ENCODE measurements at regions not wholly inside any gene's neighbourhood (a gene's known extent, or its start where the extent isn't known, plus 50 kb on each side); places are given as distances from the start of the nearest gene placed in this dataset.

DNA sequence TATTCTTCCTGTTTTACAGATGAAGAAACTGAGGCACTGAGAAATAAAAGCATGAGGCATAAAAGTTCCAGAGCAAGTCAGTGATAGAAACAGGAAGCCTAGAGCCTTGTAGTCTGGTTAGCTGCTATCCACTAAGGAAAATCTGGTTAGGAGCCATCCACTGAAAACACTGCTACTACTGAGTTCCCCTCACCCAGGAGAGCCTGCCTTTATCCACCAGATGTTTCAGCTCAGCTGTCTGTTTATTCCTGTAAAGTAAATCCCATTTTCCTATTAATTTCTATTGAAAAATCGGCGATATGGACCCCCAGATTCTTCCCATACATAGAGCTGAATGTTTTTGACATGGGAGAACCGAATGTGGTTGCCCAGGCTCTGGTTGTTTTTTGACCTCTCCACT, 63.7 kb upstream of the LMO4 start:
- TF ChIP-seq, protein P1, sequence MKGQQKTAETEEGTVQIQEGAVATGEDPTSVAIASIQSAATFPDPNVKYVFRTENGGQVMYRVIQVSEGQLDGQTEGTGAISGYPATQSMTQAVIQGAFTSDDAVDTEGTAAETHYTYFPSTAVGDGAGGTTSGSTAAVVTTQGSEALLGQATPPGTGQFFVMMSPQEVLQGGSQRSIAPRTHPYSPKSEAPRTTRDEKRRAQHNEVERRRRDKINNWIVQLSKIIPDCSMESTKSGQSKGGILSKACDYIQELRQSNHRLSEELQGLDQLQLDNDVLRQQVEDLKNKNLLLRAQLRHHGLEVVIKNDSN (IDR thresholded peaks at IDR 0.05) = no peak
- TF ChIP-seq FOXM1 (IDR thresholded peaks at IDR 0.05; ENCODE audit: borderline replicate concordance, low read depth) = no peak
- TF ChIP-seq EP300 (IDR thresholded peaks at IDR 0.05; ENCODE audit: borderline replicate concordance) = no peak
- no peak for TF ChIP-seq CREB1 (IDR thresholded peaks at IDR 0.05; ENCODE audit: low read depth)
- TF ChIP-seq, protein P2, sequence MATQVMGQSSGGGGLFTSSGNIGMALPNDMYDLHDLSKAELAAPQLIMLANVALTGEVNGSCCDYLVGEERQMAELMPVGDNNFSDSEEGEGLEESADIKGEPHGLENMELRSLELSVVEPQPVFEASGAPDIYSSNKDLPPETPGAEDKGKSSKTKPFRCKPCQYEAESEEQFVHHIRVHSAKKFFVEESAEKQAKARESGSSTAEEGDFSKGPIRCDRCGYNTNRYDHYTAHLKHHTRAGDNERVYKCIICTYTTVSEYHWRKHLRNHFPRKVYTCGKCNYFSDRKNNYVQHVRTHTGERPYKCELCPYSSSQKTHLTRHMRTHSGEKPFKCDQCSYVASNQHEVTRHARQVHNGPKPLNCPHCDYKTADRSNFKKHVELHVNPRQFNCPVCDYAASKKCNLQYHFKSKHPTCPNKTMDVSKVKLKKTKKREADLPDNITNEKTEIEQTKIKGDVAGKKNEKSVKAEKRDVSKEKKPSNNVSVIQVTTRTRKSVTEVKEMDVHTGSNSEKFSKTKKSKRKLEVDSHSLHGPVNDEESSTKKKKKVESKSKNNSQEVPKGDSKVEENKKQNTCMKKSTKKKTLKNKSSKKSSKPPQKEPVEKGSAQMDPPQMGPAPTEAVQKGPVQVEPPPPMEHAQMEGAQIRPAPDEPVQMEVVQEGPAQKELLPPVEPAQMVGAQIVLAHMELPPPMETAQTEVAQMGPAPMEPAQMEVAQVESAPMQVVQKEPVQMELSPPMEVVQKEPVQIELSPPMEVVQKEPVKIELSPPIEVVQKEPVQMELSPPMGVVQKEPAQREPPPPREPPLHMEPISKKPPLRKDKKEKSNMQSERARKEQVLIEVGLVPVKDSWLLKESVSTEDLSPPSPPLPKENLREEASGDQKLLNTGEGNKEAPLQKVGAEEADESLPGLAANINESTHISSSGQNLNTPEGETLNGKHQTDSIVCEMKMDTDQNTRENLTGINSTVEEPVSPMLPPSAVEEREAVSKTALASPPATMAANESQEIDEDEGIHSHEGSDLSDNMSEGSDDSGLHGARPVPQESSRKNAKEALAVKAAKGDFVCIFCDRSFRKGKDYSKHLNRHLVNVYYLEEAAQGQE (IDR thresholded peaks at IDR 0.05; ENCODE audit: low read depth) = no peak
- TF ChIP-seq TEAD4 (IDR thresholded peaks at IDR 0.05) = no peak
- TF ChIP-seq, protein P3, sequence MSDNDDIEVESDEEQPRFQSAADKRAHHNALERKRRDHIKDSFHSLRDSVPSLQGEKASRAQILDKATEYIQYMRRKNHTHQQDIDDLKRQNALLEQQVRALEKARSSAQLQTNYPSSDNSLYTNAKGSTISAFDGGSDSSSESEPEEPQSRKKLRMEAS (IDR thresholded peaks at IDR 0.05) = no peak
- TF ChIP-seq CEBPB (IDR thresholded peaks at IDR 0.05) = no peak
- TF ChIP-seq YY1 (IDR thresholded peaks at IDR 0.05; ENCODE audit: low read depth) = no peak
- TF ChIP-seq EGR1 (IDR thresholded peaks at IDR 0.05) = no peak
- no peak for TF ChIP-seq RAD21 (IDR thresholded peaks at IDR 0.05; ENCODE audit: low read depth)
- no peak for TF ChIP-seq ZBTB7A (IDR thresholded peaks at IDR 0.05; ENCODE audit: low read depth)
- TF ChIP-seq TAF1 (IDR thresholded peaks at IDR 0.05; ENCODE audit: low read depth) = no peak
- no peak for TF ChIP-seq TCF12 (IDR thresholded peaks at IDR 0.05; ENCODE audit: low read depth)
